ENCODE measurements at regions not wholly inside any gene's neighbourhood (a gene's known extent, or its start where the extent isn't known, plus 50 kb on each side); places are given as distances from the start of the nearest gene placed in this dataset.

DNA sequence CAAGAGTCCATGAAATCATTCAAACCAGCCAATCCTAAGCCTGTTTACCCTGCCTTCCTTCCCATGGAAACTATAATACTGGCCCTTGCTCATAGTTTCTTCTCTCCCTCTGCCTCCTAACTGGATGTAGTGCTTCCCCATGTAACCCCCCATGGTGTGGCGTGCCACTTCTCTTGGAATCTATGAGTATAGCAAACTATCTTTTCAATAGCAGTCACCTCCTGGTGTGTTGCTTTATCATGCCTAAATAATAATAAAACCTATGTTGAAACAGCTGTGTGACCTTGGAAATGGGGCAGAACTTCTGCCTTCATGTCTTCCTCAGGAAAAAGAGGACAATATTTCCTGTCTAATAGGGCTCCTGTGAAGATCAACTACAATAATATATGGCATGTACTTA lies 234.8 kb upstream of the EDNRA start:
- TF ChIP-seq, protein P1, sequence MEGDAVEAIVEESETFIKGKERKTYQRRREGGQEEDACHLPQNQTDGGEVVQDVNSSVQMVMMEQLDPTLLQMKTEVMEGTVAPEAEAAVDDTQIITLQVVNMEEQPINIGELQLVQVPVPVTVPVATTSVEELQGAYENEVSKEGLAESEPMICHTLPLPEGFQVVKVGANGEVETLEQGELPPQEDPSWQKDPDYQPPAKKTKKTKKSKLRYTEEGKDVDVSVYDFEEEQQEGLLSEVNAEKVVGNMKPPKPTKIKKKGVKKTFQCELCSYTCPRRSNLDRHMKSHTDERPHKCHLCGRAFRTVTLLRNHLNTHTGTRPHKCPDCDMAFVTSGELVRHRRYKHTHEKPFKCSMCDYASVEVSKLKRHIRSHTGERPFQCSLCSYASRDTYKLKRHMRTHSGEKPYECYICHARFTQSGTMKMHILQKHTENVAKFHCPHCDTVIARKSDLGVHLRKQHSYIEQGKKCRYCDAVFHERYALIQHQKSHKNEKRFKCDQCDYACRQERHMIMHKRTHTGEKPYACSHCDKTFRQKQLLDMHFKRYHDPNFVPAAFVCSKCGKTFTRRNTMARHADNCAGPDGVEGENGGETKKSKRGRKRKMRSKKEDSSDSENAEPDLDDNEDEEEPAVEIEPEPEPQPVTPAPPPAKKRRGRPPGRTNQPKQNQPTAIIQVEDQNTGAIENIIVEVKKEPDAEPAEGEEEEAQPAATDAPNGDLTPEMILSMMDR (conservative IDR thresholded peaks at IDR 0.05), result no peak
- no peak for TF ChIP-seq ZFX (IDR thresholded peaks at IDR 0.05)
